Endodermal cell (in vitro differentiated cells): ENCODE measurements at regions not wholly inside any gene's neighbourhood (a gene's known extent, or its start where the extent isn't known, plus 50 kb on each side); places are given as distances from the start of the nearest gene placed in this dataset.

Source experiments
- DNase-seq: peaks from one replicate; pipeline ENCODE4 v3.0.0-alpha.2; 2017
- H3K27ac ChIP-seq: 2 replicates; pipeline ENCODE4 v1.5.1; 2013; ENCODE audit warnings: mild to moderate bottlenecking, low read depth, low read length, moderate library complexity
- H3K27me3 ChIP-seq: 2 replicates; pipeline ENCODE4 v1.6.1; 2013; ENCODE audit warnings: mild to moderate bottlenecking, low read length, moderate library complexity; ENCODE audit not compliant: insufficient read depth, control insufficient read depth, poor library complexity, severe bottlenecking
- H3K36me3 ChIP-seq: 2 replicates; pipeline ENCODE4 v1.7.0; 2013; ENCODE audit warnings: mild to moderate bottlenecking, low read length, moderate library complexity; ENCODE audit not compliant: control insufficient read depth, insufficient read depth
- H3K4me1 ChIP-seq: one replicate; pipeline ENCODE4 v1.7.0; 2013; ENCODE audit warnings: low read length; ENCODE audit not compliant: control insufficient read depth, insufficient read depth
- H3K4me3 ChIP-seq: 2 replicates; pipeline ENCODE4 v1.5.1; 2013; ENCODE audit warnings: mild to moderate bottlenecking, low read length, moderate library complexity
- H3K9ac ChIP-seq: 2 replicates; pipeline ENCODE4 v1.6.1; 2013; ENCODE audit warnings: mild to moderate bottlenecking, low read length, moderate library complexity; ENCODE audit not compliant: poor library complexity, severe bottlenecking; ENCODE audit errors: extremely low read depth
- H3K9me3 ChIP-seq: 2 replicates; pipeline ENCODE4 v1.6.1; 2013; ENCODE audit warnings: mild to moderate bottlenecking, low read length, moderate library complexity; ENCODE audit not compliant: control insufficient read depth
- H3K27ac Mint-ChIP-seq: 2 replicates; pipeline ENCODE4 v1.8.0; 2020; ENCODE audit warnings: mixed read lengths
- H3K27me3 Mint-ChIP-seq: 2 replicates; pipeline ENCODE4 v1.8.0; 2021; ENCODE audit warnings: mild to moderate bottlenecking, mixed read lengths; ENCODE audit not compliant: insufficient read depth
- H3K36me3 Mint-ChIP-seq: 2 replicates; pipeline ENCODE4 v1.8.0; 2020; ENCODE audit warnings: low read depth, mixed read lengths
- H3K4me1 Mint-ChIP-seq: 2 replicates; pipeline ENCODE4 v1.8.0; 2020; ENCODE audit warnings: mixed read lengths
- H3K4me3 Mint-ChIP-seq: 2 replicates; pipeline ENCODE4 v1.8.0; 2020; ENCODE audit warnings: mild to moderate bottlenecking, moderate library complexity, mixed read lengths
- H3K9me3 Mint-ChIP-seq: 2 replicates; pipeline ENCODE4 v1.8.0; 2020; ENCODE audit warnings: mild to moderate bottlenecking, mixed read lengths
- CTCF ChIP-seq: fragments of 200-600 bp; sonication (generic); conservative IDR thresholded peaks from 2 replicates; pipeline ENCODE4 v1.5.0; 2021; ENCODE audit warnings: antibody characterized with exemption, mild to moderate bottlenecking
- WGBS, 2 experiments: methylation state at CpG; one replicate each; pipeline versions ENCODE4 v1.1.5 to v1.1.7; 2013; ENCODE audit warnings: missing lambda C conversion rate in 2 of 2, mixed read lengths in 1 of 2; ENCODE audit not compliant: insufficient coverage in 1 of 2, insufficient read length in 1 of 2; 5-methylcytosine and 5-hydroxymethylcytosine counted together

GRCh38 chr3:56956906-56957305 is 103.6 kb upstream of the SPATA12 start:
- DNase-seq: no peak
- Mint-ChIP-seq H3K4me3 (no peak overlapping the region), H3K4me1 (peaks cover 12% of the 10 kb centered on the region), H3K36me3 (peaks cover 2% of the 10 kb centered on the region), H3K27ac (no peak overlapping the region), H3K27me3 (no peaks in the 10 kb centered on the region), H3K9me3 (no peaks in the 10 kb centered on the region)
- Histone ChIP-seq H3K9me3 (no peaks in the 10 kb centered on the region), H3K4me3 (no peak overlapping the region), H3K9ac (no peak overlapping the region), H3K4me1 (peaks cover 3% of the 10 kb centered on the region), H3K27ac (no peak overlapping the region), H3K27me3 (no peaks in the 10 kb centered on the region), H3K36me3 (no peaks in the 10 kb centered on the region)
- no peak for TF ChIP-seq CTCF
- WGBS, 2 experiments: 90 to 100% methylated on average over 3 of the region's 3 CpGs

- no peak overlapping the region for H3K27ac Mint-ChIP-seq
- H3K4me3 ChIP-seq: no peak overlapping the region
- no peak for TF ChIP-seq CTCF
- WGBS, 2 experiments: 92 to 100% methylated on average over 3 to 5 of the region's 5 CpGs
- H3K9me3 ChIP-seq: no peaks in the 10 kb centered on the region
- no peaks in the 10 kb centered on the region for H3K27me3 ChIP-seq
- no peak overlapping the region for H3K4me3 Mint-ChIP-seq
- no peaks in the 10 kb centered on the region for H3K36me3 ChIP-seq
- H3K9me3 Mint-ChIP-seq: no peaks in the 10 kb centered on the region
- no peaks in the 10 kb centered on the region for H3K27me3 Mint-ChIP-seq
- peaks cover 12% of the 10 kb centered on the region for H3K4me1 Mint-ChIP-seq
- DNase-seq: no peak
- H3K9ac ChIP-seq: no peak overlapping the region
- H3K36me3 Mint-ChIP-seq: peaks cover 2% of the 10 kb centered on the region
- H3K4me1 ChIP-seq: peaks cover 3% of the 10 kb centered on the region
- no peak overlapping the region for H3K27ac ChIP-seq
Measured at GRCh38 chr3:56955492-56956111, 104.9 kb upstream of the SPATA12 start.

GRCh38 chr3:56954125-56954524 is 106.3 kb upstream of the SPATA12 start:
- H3K4me3 ChIP-seq: no peak overlapping the region
- no peak overlapping the region for H3K27ac ChIP-seq
- no peaks in the 10 kb centered on the region for H3K27me3 Mint-ChIP-seq
- WGBS, 2 experiments: 83% methylated on average over 1 of the region's 1 CpG; no CpG with 5 or more reads in 1 of the 2 experiments
- H3K9me3 ChIP-seq: no peaks in the 10 kb centered on the region
- H3K4me3 Mint-ChIP-seq: no peak overlapping the region
- peaks cover 12% of the 10 kb centered on the region for H3K4me1 Mint-ChIP-seq
- H3K9me3 Mint-ChIP-seq: no peaks in the 10 kb centered on the region
- TF ChIP-seq CTCF: no peak
- no peak overlapping the region for H3K9ac ChIP-seq
- H3K36me3 Mint-ChIP-seq: peaks cover 2% of the 10 kb centered on the region
- no peak for DNase-seq
- peaks cover 3% of the 10 kb centered on the region for H3K4me1 ChIP-seq
- H3K27ac Mint-ChIP-seq: no peak overlapping the region
- no peaks in the 10 kb centered on the region for H3K27me3 ChIP-seq
- H3K36me3 ChIP-seq: no peaks in the 10 kb centered on the region
